ENCODE measurements at regions not wholly inside any gene's neighbourhood (a gene's known extent, or its start where the extent isn't known, plus 50 kb on each side); places are given as distances from the start of the nearest gene placed in this dataset.
"Not testable (repeated sequence)": the region's sequence is repeated elsewhere in the genome, so short reads cannot be mapped to it uniquely, and the experiment has no call there.

DNA sequence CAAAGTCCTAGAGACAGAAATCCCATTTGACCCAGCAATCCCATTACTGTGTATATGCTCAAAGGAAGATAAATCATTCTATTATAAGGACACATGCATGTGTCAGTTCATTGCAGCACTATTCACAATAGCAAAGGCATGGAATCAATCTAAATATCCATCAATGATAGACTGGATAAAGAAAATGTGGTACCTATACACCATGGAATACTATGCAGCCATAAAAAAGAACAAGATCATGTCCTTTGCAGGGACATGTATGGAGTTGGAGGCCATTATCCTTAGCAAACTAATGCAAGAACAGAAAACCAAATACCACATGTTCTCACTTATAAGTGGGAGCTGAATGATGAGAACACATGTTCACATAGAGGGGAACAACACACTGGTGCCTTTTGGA, 169.8 kb upstream of the ATXN1 start:
- TF ChIP-seq, protein P1, sequence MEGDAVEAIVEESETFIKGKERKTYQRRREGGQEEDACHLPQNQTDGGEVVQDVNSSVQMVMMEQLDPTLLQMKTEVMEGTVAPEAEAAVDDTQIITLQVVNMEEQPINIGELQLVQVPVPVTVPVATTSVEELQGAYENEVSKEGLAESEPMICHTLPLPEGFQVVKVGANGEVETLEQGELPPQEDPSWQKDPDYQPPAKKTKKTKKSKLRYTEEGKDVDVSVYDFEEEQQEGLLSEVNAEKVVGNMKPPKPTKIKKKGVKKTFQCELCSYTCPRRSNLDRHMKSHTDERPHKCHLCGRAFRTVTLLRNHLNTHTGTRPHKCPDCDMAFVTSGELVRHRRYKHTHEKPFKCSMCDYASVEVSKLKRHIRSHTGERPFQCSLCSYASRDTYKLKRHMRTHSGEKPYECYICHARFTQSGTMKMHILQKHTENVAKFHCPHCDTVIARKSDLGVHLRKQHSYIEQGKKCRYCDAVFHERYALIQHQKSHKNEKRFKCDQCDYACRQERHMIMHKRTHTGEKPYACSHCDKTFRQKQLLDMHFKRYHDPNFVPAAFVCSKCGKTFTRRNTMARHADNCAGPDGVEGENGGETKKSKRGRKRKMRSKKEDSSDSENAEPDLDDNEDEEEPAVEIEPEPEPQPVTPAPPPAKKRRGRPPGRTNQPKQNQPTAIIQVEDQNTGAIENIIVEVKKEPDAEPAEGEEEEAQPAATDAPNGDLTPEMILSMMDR (conservative IDR thresholded peaks at IDR 0.05; ENCODE audit: low read length) = not testable (repeated sequence)
- not testable (repeated sequence) for TF ChIP-seq EZH2phosphoT487 (IDR thresholded peaks at IDR 0.05; ENCODE audit: borderline replicate concordance)
